Endothelial cell of umbilical vein (primary cell): ENCODE measurements at regions not wholly inside any gene's neighbourhood (a gene's known extent, or its start where the extent isn't known, plus 50 kb on each side); places are given as distances from the start of the nearest gene placed in this dataset.

ENCODE experiments used
- BruUV-seq: library from RNA; stranded (reverse); fragments of 400-500 nt; replicated peaks from 2 replicates; lab custom pipeline; 2021; lab: Mats Ljungman, UMichigan
- CTCF ChIA-PET: fragments of 300-600, 350-600 bp; sonication (Branson Sonifier 250); formaldehyde crosslinking; loops from one replicate; lab custom pipeline; 2021; ENCODE audit warnings: antibody characterized with exemption, inconsistent platforms; lab: Charles Lee
- POLR2A ChIA-PET: fragments of 300-600, 350-600 bp; sonication (Branson Sonifier 250); formaldehyde crosslinking; loops from one replicate; lab custom pipeline; 2021; ENCODE audit warnings: antibody characterized with exemption, inconsistent platforms; lab: Charles Lee
- DNase-seq: peaks from one replicate; pipeline ENCODE4 v3.0.0-alpha.2; 2011; ENCODE audit warnings: low read depth, low spot score
- FAIRE-seq: peaks from 2 replicates; lab custom pipeline; 2011; peaks lifted over from hg19 to GRCh38; lab: Jason Lieb, UNC
- H2AFZ ChIP-seq: 2 replicates; pipeline ENCODE4 v1.6.0; 2012; ENCODE audit warnings: low read depth, low read length, control low read depth, inconsistent platforms
- H3K27ac ChIP-seq: 2 replicates; pipeline ENCODE4 v1.5.1; 2011; ENCODE audit warnings: low read depth, mild to moderate bottlenecking, control low read depth, low read length, moderate library complexity; ENCODE audit not compliant: insufficient read depth
- H3K27me3 ChIP-seq, 2 experiments: 2 replicates each; pipeline versions ENCODE4 v1.6.0 to v1.6.1; 2011; ENCODE audit warnings: low read length in 2 of 2, mixed read lengths in 1 of 2; ENCODE audit not compliant: control insufficient read depth in 2 of 2, insufficient read depth in 2 of 2
- H3K36me3 ChIP-seq, 2 experiments: 2 replicates in 1 of 2; 3 replicates in 1 of 2; pipeline ENCODE4 v1.5.1; 2011; ENCODE audit warnings: low read length in 2 of 2, mild to moderate bottlenecking in 1 of 2, moderate library complexity in 1 of 2; ENCODE audit not compliant: control insufficient read depth in 2 of 2, insufficient read depth in 2 of 2; ENCODE audit errors: extremely low read depth in 1 of 2
- H3K4me1 ChIP-seq: 3 replicates; pipeline ENCODE4 v1.5.1; 2011; ENCODE audit warnings: mild to moderate bottlenecking, low read length; ENCODE audit not compliant: control insufficient read depth, insufficient read depth; ENCODE audit errors: extremely low read depth
- H3K4me2 ChIP-seq: 2 replicates; pipeline ENCODE4 v1.6.1; 2011; ENCODE audit warnings: low read length, control low read depth, mixed read lengths; ENCODE audit not compliant: insufficient read depth
- H3K4me3 ChIP-seq, 3 experiments: fragments of 200-600 bp in 1 of 3; sonication (generic), shearing (Covaris generic) in 1 of 3; replicated peaks in 1 of 3; 2 replicates each; pipeline ENCODE4 v1.5.1; 2011 to 2016; ENCODE audit warnings: control low read depth in 3 of 3, low read length in 3 of 3, mild to moderate bottlenecking in 2 of 3, inconsistent platforms in 1 of 3, low read depth in 1 of 3, moderate library complexity in 1 of 3; ENCODE audit not compliant: insufficient read depth in 1 of 3
- H3K79me2 ChIP-seq: 2 replicates; pipeline ENCODE4 v1.6.0; 2012; ENCODE audit warnings: low read length, inconsistent platforms; ENCODE audit not compliant: control insufficient read depth, insufficient read depth
- H3K9ac ChIP-seq: replicated peaks from 2 replicates; pipeline ENCODE3; 2011; ENCODE audit warnings: low read length, control low read depth; ENCODE audit not compliant: insufficient read depth; ENCODE audit errors: extremely low read depth
- H3K9me1 ChIP-seq: replicated peaks from 3 replicates; pipeline ENCODE4 v1.6.0; 2011; ENCODE audit warnings: mild to moderate bottlenecking, low read length; ENCODE audit not compliant: control insufficient read depth, insufficient read depth; ENCODE audit errors: extremely low read depth
- H3K9me3 ChIP-seq: replicated peaks from 2 replicates; pipeline ENCODE4 v1.5.1; 2012; ENCODE audit warnings: low read length, inconsistent platforms; ENCODE audit not compliant: control insufficient read depth, insufficient read depth
- H4K20me1 ChIP-seq: replicated peaks from 2 replicates; pipeline ENCODE3; 2011; ENCODE audit warnings: mild to moderate bottlenecking, low read length; ENCODE audit not compliant: control insufficient read depth, insufficient read depth; ENCODE audit errors: extremely low read depth
- CTCF ChIP-seq, 2 donors: IDR thresholded peaks; 1 replicate in 1 of 2; 2 replicates in 1 of 2; pipeline ENCODE4 v1.5.1; 2011; ENCODE audit warnings: low read length in 2 of 2, mild to moderate bottlenecking in 2 of 2, moderate library complexity in 2 of 2, control low read depth in 1 of 2, inconsistent platforms in 1 of 2, low read depth in 1 of 2; ENCODE audit not compliant: insufficient read depth in 1 of 2; ENCODE audit errors: extremely low read depth in 1 of 2
- EZH2 ChIP-seq: IDR thresholded peaks from 2 replicates; pipeline ENCODE4 v1.6.1; 2012; ENCODE audit warnings: borderline replicate concordance, low read depth, mild to moderate bottlenecking, moderate library complexity, low read length, inconsistent platforms; ENCODE audit not compliant: severe bottlenecking
- FOS ChIP-seq: IDR thresholded peaks from 2 replicates; pipeline ENCODE4 v1.6.1; 2011; ENCODE audit warnings: mild to moderate bottlenecking, low read length, moderate library complexity, borderline replicate concordance; ENCODE audit not compliant: insufficient read depth
- GATA2 ChIP-seq: IDR thresholded peaks from 2 replicates; pipeline ENCODE4 v1.7.0; 2011; ENCODE audit warnings: low read depth, mild to moderate bottlenecking, moderate library complexity, mixed read lengths, low read length; ENCODE audit not compliant: insufficient read length, insufficient read depth
- JUN ChIP-seq: IDR thresholded peaks from 2 replicates; pipeline ENCODE4 v1.6.1; 2011; ENCODE audit warnings: borderline replicate concordance, low read depth; ENCODE audit not compliant: insufficient read length, insufficient read depth
- MAX ChIP-seq: IDR thresholded peaks from 2 replicates; pipeline ENCODE4 v1.6.1; 2011; ENCODE audit not compliant: insufficient read depth, insufficient read length
- MYC ChIP-seq: IDR thresholded peaks from one replicate; pipeline ENCODE4 v1.6.1; 2011; ENCODE audit warnings: mild to moderate bottlenecking, low read depth, low read length
- POLR2A ChIP-seq: IDR thresholded peaks from 2 replicates; pipeline ENCODE4 v1.6.1; 2012; ENCODE audit warnings: low read depth, mild to moderate bottlenecking, control low read depth, low read length
- POLR2AphosphoS5 ChIP-seq: IDR thresholded peaks from 2 replicates; pipeline ENCODE4 v1.6.1; 2012; ENCODE audit warnings: low read depth, mild to moderate bottlenecking, control low read depth, low read length, moderate library complexity; ENCODE audit not compliant: insufficient read depth
- dilution Hi-C: fragments of 300-500 bp; cut with MboI; formaldehyde crosslinking; loops from one replicate; pipeline ENCODE4 v1.15.0; 2019; ENCODE audit warnings: low sequenced_read_pairs; ENCODE audit not compliant: extremely low pct_ligation_motif_present
- intact Hi-C: fragments of 100-400 bp; cut with micrococcal nuclease; formaldehyde crosslinking; loops from one replicate; pipeline ENCODE4 v1.10.0; 2022

- H2AFZ ChIP-seq, result no peak overlapping the region
- dilution Hi-C loops, result no loop called here
- no TSS peak for BruUV-seq
- no peaks in the 10 kb centered on the region for H3K27me3 ChIP-seq
- H3K4me3 ChIP-seq, result no peak overlapping the region
- DNase-seq (no peak), FAIRE-seq (no peak)
- no peaks in the 10 kb centered on the region for H4K20me1 ChIP-seq
- ChIA-PET POLR2A (no interaction called here), CTCF (interaction anchor here (1.0 to 2.2 kb wide), 2 partner anchors 8 to 15 kb away, joined by 3 to 7 read pairs; no protein-coding TSS in a partner anchor)
- no peaks in the 10 kb centered on the region for H3K36me3 ChIP-seq
- no peaks in the 10 kb centered on the region for H3K9me1 ChIP-seq
- TF ChIP-seq EZH2 (no peak), FOS (no peak), MYC (no peak), POLR2AphosphoS5 (no peak), MAX (no peak), GATA2 (no peak), JUN (no peak), CTCF (IDR thresholded peaks at IDR 0.05; ENCODE audit: extremely low read depth in 1 of 2, insufficient read depth in 1 of 2, low read depth in 1 of 2, low read length in 2 of 2) (no peak), POLR2A (no peak)
- H3K27ac ChIP-seq, result no peak overlapping the region
- no peaks in the 10 kb centered on the region for H3K4me1 ChIP-seq
- intact Hi-C loops, result no loop called here
- H3K9me3 ChIP-seq, result no peaks in the 10 kb centered on the region
- H3K9ac ChIP-seq, result no peak overlapping the region
- no peaks in the 10 kb centered on the region for H3K79me2 ChIP-seq
- no peak overlapping the region for H3K4me2 ChIP-seq
Measured at GRCh38 chr3:80113331-80113730, 345.5 kb upstream of the ROBO1 start.
